Tibial nerve (tissue), 4 donors: ENCODE measurements at regions not wholly inside any gene's neighbourhood (a gene's known extent, or its start where the extent isn't known, plus 50 kb on each side); places are given as distances from the start of the nearest gene placed in this dataset.

Experiments
- EP300 ChIP-seq, 2 donors: sonication (generic); formaldehyde crosslinking; IDR thresholded peaks; one replicate each; pipeline ENCODE4 v1.6.1; 2017; ENCODE audit warnings: antibody characterized with exemption in 2 of 2, mild to moderate bottlenecking in 1 of 2
- TF ChIP-seq, protein P1 (sequence below), 5 experiments: fragments of 200-600 bp in 3 of 5; fragments of 450-650 bp in 2 of 5; sonication (generic) in 3 of 5; IDR thresholded peaks; one replicate each; pipeline ENCODE4 v1.5.1; 2016 to 2019; ENCODE audit warnings: antibody characterized with exemption in 5 of 5, mild to moderate bottlenecking in 3 of 5, moderate library complexity in 2 of 5

DNA sequence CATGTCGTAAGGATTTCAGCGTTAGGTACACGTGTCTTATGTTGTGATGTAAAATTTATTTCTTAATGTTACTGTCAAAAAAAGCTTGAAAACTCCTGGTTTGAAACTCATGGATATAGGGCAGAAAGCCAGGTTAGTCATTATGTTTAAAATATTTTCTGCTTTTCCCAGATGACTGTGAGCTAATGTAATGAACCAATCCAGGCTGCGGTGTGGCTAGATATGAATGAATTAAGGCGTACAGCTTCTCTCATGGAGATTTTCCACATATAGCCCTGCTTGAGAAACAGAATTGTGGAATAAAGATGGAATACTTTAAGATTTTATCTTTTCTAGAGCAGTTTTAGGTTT lies 80.3 kb upstream of the STMND1 start:
- TF ChIP-seq, protein P1, sequence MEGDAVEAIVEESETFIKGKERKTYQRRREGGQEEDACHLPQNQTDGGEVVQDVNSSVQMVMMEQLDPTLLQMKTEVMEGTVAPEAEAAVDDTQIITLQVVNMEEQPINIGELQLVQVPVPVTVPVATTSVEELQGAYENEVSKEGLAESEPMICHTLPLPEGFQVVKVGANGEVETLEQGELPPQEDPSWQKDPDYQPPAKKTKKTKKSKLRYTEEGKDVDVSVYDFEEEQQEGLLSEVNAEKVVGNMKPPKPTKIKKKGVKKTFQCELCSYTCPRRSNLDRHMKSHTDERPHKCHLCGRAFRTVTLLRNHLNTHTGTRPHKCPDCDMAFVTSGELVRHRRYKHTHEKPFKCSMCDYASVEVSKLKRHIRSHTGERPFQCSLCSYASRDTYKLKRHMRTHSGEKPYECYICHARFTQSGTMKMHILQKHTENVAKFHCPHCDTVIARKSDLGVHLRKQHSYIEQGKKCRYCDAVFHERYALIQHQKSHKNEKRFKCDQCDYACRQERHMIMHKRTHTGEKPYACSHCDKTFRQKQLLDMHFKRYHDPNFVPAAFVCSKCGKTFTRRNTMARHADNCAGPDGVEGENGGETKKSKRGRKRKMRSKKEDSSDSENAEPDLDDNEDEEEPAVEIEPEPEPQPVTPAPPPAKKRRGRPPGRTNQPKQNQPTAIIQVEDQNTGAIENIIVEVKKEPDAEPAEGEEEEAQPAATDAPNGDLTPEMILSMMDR (IDR thresholded peaks at IDR 0.05), result no peak
- no peak for TF ChIP-seq EP300 (IDR thresholded peaks at IDR 0.05)
